ENCODE measurements at regions not wholly inside any gene's neighbourhood (a gene's known extent, or its start where the extent isn't known, plus 50 kb on each side); places are given as distances from the start of the nearest gene placed in this dataset.

- Mint-ChIP-seq H3K27ac (no peak overlapping the region), H3K4me3 (no peak overlapping the region), H3K27me3 (ENCODE audit: low read depth) (no peaks in the 10 kb centered on the region), H3K9me3 (peaks cover 4% of the 10 kb centered on the region; the same call in 1 of the 2 replicates), H3K36me3 (no peaks in the 10 kb centered on the region), H3K4me1 (peaks cover 10% of the 10 kb centered on the region; the same call in 1 of the 2 replicates)
- TF ChIP-seq PRDM15 (CRISPR knock-in tag; IDR thresholded peaks at IDR 0.05) (peak; percentile 87), TP53 (CRISPR knock-in tag; IDR thresholded peaks at IDR 0.05) (no peak)
- CTCF ChIA-PET = no interaction called here
- ATAC-seq (no peak), DNase-seq (ENCODE audit: low spot score) (no peak)
- POLR2A ChIA-PET = no interaction called here
Observed at GRCh38 chr1:163885510-163885909, 563.8 kb downstream of the NUF2 start.

GRCh38 chr1:163896001-163896400 lies 574.2 kb downstream of the NUF2 start:
- ChIA-PET POLR2A (no interaction called here), CTCF (interaction anchor here (0.6 kb wide), 1 partner anchor 1360 kb away, joined by 4 read pairs; no protein-coding TSS in a partner anchor)
- TF ChIP-seq ATF2 (CRISPR knock-in tag; IDR thresholded peaks at IDR 0.05; ENCODE audit: borderline replicate concordance, low read depth) (no peak), ZBTB21 (CRISPR knock-in tag; IDR thresholded peaks at IDR 0.05; ENCODE audit: borderline replicate concordance) (no peak), PRDM15 (CRISPR knock-in tag; IDR thresholded peaks at IDR 0.05) (no peak), ESRRA (CRISPR knock-in tag; IDR thresholded peaks at IDR 0.05; ENCODE audit: borderline replicate concordance) (no peak)
- no peaks in the 10 kb centered on the region for H3K9me3 Mint-ChIP-seq
- DNase-seq (ENCODE audit: low spot score) = no peak
- H3K4me1 Mint-ChIP-seq = peaks cover 14% of the 10 kb centered on the region
- H3K27ac Mint-ChIP-seq = no peak overlapping the region
- no peak for ATAC-seq
- H3K36me3 Mint-ChIP-seq = no peaks in the 10 kb centered on the region
- no peak overlapping the region for H3K4me3 Mint-ChIP-seq
- H3K27me3 Mint-ChIP-seq (ENCODE audit: low read depth) = no peaks in the 10 kb centered on the region

GRCh38 chr1:163897412-163898155 lies 575.8 kb downstream of the NUF2 start:
- Mint-ChIP-seq H3K27ac (no peak overlapping the region), H3K9me3 (peaks cover 4% of the 10 kb centered on the region; the same call in 1 of the 2 replicates), H3K4me3 (no peak overlapping the region), H3K36me3 (no peaks in the 10 kb centered on the region), H3K27me3 (ENCODE audit: low read depth) (no peaks in the 10 kb centered on the region), H3K4me1 (peaks cover 9% of the 10 kb centered on the region)
- POLR2A ChIA-PET = interaction anchor here (0.6 kb wide), 1 partner anchor 125 kb away, joined by 5 read pairs; no protein-coding TSS in a partner anchor
- ATAC-seq = no peak
- no peak for DNase-seq (ENCODE audit: low spot score)
- CTCF ChIA-PET = no interaction called here
- TF ChIP-seq E2F5 (CRISPR knock-in tag; IDR thresholded peaks at IDR 0.05) (no peak), ZBTB43 (CRISPR knock-in tag; IDR thresholded peaks at IDR 0.05) (no peak), ATF1 (CRISPR knock-in tag; IDR thresholded peaks at IDR 0.05) (no peak), PREB (CRISPR knock-in tag; IDR thresholded peaks at IDR 0.05; ENCODE audit: borderline replicate concordance) (no peak), AFF4 (CRISPR knock-in tag; IDR thresholded peaks at IDR 0.05; ENCODE audit: borderline replicate concordance) (no peak), CREM (CRISPR knock-in tag; IDR thresholded peaks at IDR 0.05) (no peak)

All from WTC11 (cell line).